ENCODE measurements at regions not wholly inside any gene's neighbourhood (a gene's known extent, or its start where the extent isn't known, plus 50 kb on each side); places are given as distances from the start of the nearest gene placed in this dataset.
"Not testable (repeated sequence)": the region's sequence is repeated elsewhere in the genome, so short reads cannot be mapped to it uniquely, and the experiment has no call there.

- DNase-seq (ENCODE audit: insufficient read length, low spot score) (no peak), FAIRE-seq (no peak)
- TF ChIP-seq SPI1 (IDR thresholded peaks at IDR 0.05; ENCODE audit: low read depth, low read length), result no peak
- no peak for TF ChIP-seq POLR2A (IDR thresholded peaks at IDR 0.05; ENCODE audit: low read depth, low read length)
- no peak for TF ChIP-seq POU2F2 (IDR thresholded peaks at IDR 0.05; ENCODE audit: low read depth, low read length)
- no peak for TF ChIP-seq TAF1 (IDR thresholded peaks at IDR 0.05; ENCODE audit: low read depth, low read length)
- TF ChIP-seq PAX5 (IDR thresholded peaks at IDR 0.05; ENCODE audit: insufficient read depth, low read length, severe bottlenecking), result no peak
- no peak for TF ChIP-seq POLR2AphosphoS5 (IDR thresholded peaks at IDR 0.05; ENCODE audit: low read depth, low read length)
These were observed 374.1 kb downstream of the ADGRD1 start for GRCh38 chr12:131327521-131328488.

GRCh38 chr12:131328861-131329845, 375.4 kb downstream of the ADGRD1 start:
- not testable (repeated sequence) for FAIRE-seq; DNase-seq (ENCODE audit: insufficient read length, low spot score)

GRCh38 chr12:131330106-131330815, 376.6 kb downstream of the ADGRD1 start:
- no peak for DNase-seq (ENCODE audit: insufficient read length, low spot score)
- no peak for FAIRE-seq
- TF ChIP-seq POU2F2 (IDR thresholded peaks at IDR 0.05; ENCODE audit: low read depth, low read length), result no peak
- TF ChIP-seq POLR2A (IDR thresholded peaks at IDR 0.05; ENCODE audit: low read depth, low read length), result no peak
- no peak for TF ChIP-seq TAF1 (IDR thresholded peaks at IDR 0.05; ENCODE audit: low read depth, low read length)
- TF ChIP-seq POLR2AphosphoS5 (IDR thresholded peaks at IDR 0.05; ENCODE audit: low read depth, low read length), result no peak
- TF ChIP-seq SPI1 (IDR thresholded peaks at IDR 0.05; ENCODE audit: low read depth, low read length), result no peak
- TF ChIP-seq PAX5 (IDR thresholded peaks at IDR 0.05; ENCODE audit: insufficient read depth, low read length, severe bottlenecking), result no peak

GRCh38 chr12:131331148-131331750, 377.5 kb downstream of the ADGRD1 start:
- FAIRE-seq (no peak), DNase-seq (ENCODE audit: insufficient read length, low spot score) (no peak)
- TF ChIP-seq POLR2AphosphoS5 (IDR thresholded peaks at IDR 0.05; ENCODE audit: low read depth, low read length) (no peak), TAF1 (IDR thresholded peaks at IDR 0.05; ENCODE audit: low read depth, low read length) (no peak), POLR2A (IDR thresholded peaks at IDR 0.05; ENCODE audit: low read depth, low read length) (no peak), PAX5 (IDR thresholded peaks at IDR 0.05; ENCODE audit: insufficient read depth, low read length, severe bottlenecking) (no peak), SPI1 (IDR thresholded peaks at IDR 0.05; ENCODE audit: low read depth, low read length) (no peak), POU2F2 (IDR thresholded peaks at IDR 0.05; ENCODE audit: low read depth, low read length) (no peak)

GRCh38 chr12:131332224-131332623, 378.5 kb downstream of the ADGRD1 start:
- FAIRE-seq, result no peak
- DNase-seq (ENCODE audit: insufficient read length, low spot score), result no peak
- TF ChIP-seq POLR2AphosphoS5 (IDR thresholded peaks at IDR 0.05; ENCODE audit: low read depth, low read length) (no peak), PAX5 (IDR thresholded peaks at IDR 0.05; ENCODE audit: insufficient read depth, low read length, severe bottlenecking) (no peak), SPI1 (IDR thresholded peaks at IDR 0.05; ENCODE audit: low read depth, low read length) (no peak), TAF1 (IDR thresholded peaks at IDR 0.05; ENCODE audit: low read depth, low read length) (no peak), POU2F2 (IDR thresholded peaks at IDR 0.05; ENCODE audit: low read depth, low read length) (no peak), POLR2A (IDR thresholded peaks at IDR 0.05; ENCODE audit: low read depth, low read length) (no peak)

GRCh38 chr12:131333136-131333535, 377.8 kb upstream of the SFSWAP start:
- no peak for DNase-seq (ENCODE audit: insufficient read length, low spot score)
- TF ChIP-seq POLR2AphosphoS5 (IDR thresholded peaks at IDR 0.05; ENCODE audit: low read depth, low read length) (no peak), PAX5 (IDR thresholded peaks at IDR 0.05; ENCODE audit: insufficient read depth, low read length, severe bottlenecking) (no peak), POLR2A (IDR thresholded peaks at IDR 0.05; ENCODE audit: low read depth, low read length) (no peak), POU2F2 (IDR thresholded peaks at IDR 0.05; ENCODE audit: low read depth, low read length) (no peak), TAF1 (IDR thresholded peaks at IDR 0.05; ENCODE audit: low read depth, low read length) (no peak), SPI1 (IDR thresholded peaks at IDR 0.05; ENCODE audit: low read depth, low read length) (no peak)
- no peak for FAIRE-seq

- DNase-seq (ENCODE audit: insufficient read length, low spot score), result no peak
- no peak for FAIRE-seq
- TF ChIP-seq POLR2A (IDR thresholded peaks at IDR 0.05; ENCODE audit: low read depth, low read length), result no peak
- no peak for TF ChIP-seq PAX5 (IDR thresholded peaks at IDR 0.05; ENCODE audit: insufficient read depth, low read length, severe bottlenecking)
- TF ChIP-seq POLR2AphosphoS5 (IDR thresholded peaks at IDR 0.05; ENCODE audit: low read depth, low read length), result no peak
These were observed 377.1 kb upstream of the SFSWAP start for GRCh38 chr12:131333621-131334440.

- FAIRE-seq (no peak), DNase-seq (ENCODE audit: insufficient read length, low spot score) (no peak)
- TF ChIP-seq TAF1 (IDR thresholded peaks at IDR 0.05; ENCODE audit: low read depth, low read length) (no peak), POU2F2 (IDR thresholded peaks at IDR 0.05; ENCODE audit: low read depth, low read length) (no peak), POLR2AphosphoS5 (IDR thresholded peaks at IDR 0.05; ENCODE audit: low read depth, low read length) (no peak), SPI1 (IDR thresholded peaks at IDR 0.05; ENCODE audit: low read depth, low read length) (no peak), PAX5 (IDR thresholded peaks at IDR 0.05; ENCODE audit: insufficient read depth, low read length, severe bottlenecking) (no peak), POLR2A (IDR thresholded peaks at IDR 0.05; ENCODE audit: low read depth, low read length) (no peak)
These were observed 376.1 kb upstream of the SFSWAP start for GRCh38 chr12:131334835-131335234.

Data from GM12891 (cell line).